Cerebellar nuclear complex (tissue), 1 donor: ENCODE measurements at regions not wholly inside any gene's neighbourhood (a gene's known extent, or its start where the extent isn't known, plus 50 kb on each side); places are given as distances from the start of the nearest gene placed in this dataset.
A peak's percentile ranks its signal among the peaks of the same experiment; 100 is the strongest.

Source experiments
- DNase-seq, 2 experiments: peaks; one replicate each; lab custom pipeline; 2025; lab: John Stamatoyannopoulos, UW

DNA sequence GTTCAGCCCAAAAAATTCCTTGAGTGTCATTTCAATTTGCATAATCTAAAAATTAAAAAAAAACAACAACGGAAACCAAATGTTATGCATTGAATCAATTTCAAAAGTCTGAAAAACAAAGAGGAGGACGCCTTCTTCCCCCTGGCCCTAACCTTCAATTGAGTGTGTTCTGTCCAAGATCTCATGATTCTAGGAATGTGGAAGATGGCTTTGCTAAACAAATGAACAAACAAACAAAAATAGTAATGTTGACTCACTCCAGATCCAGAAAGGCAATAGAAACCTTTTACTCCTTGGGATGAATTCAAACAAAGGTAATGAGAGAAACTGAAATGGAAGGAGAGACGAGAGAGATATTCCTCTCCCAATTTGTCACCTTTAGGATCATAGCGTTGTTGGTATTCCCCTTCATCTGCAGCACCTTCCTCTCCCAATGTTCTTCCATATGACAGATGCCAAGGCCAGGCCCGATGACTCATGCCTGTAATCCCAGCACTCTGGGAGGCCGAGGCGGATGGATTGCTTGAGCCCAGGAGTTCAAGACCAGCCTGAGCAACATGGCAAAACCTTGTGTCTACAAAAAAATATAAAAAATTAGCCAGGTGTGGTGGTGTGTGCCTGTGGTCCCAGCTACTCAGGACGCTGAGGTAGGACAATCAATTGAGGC lies 109.2 kb upstream of the ADGRF1 start:
- DNase-seq: no peak

DNA sequence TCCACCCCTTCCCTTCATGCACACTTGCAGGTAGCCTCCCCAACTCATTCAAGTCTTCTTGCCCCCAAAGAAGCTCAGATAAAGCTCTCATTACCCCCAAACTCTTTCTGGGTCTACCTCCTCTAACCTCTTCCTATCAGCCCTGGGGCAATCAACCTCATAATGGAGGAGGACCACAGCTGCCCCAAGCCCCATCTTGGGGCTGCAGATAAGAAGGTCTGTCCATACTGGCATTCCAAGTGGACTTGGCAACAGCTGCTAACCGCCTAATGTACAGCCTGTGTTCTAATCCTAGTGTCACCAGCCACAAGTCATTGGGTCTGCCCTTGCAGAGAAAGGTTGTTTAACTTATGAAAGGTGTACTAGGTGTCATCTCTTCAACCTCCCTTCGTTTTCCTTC lies 107.4 kb upstream of the ADGRF1 start:
- DNase-seq: no peak

DNA sequence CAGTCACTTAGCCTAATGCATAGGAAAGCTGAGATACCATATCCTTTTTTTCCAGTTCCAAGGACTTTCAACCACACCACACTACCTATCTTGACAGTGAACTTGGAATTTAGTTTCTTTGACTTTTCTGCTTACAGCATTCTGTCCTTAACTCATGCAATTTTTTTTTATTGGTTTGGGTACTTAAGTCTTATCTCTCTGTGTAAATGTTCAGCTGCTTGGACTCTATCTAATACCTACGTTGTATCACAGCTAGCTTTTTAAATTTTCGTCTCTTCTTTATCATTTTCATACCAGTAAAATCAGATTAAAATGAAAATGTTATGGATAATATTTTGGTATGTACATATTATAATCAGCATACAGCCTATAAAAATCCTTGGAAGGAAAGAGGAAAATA lies 106.9 kb upstream of the ADGRF1 start:
- no peak for DNase-seq

- no peak for DNase-seq
Observed at GRCh38 chr6:47147836-47148344, 105.8 kb upstream of the ADGRF1 start.

DNA sequence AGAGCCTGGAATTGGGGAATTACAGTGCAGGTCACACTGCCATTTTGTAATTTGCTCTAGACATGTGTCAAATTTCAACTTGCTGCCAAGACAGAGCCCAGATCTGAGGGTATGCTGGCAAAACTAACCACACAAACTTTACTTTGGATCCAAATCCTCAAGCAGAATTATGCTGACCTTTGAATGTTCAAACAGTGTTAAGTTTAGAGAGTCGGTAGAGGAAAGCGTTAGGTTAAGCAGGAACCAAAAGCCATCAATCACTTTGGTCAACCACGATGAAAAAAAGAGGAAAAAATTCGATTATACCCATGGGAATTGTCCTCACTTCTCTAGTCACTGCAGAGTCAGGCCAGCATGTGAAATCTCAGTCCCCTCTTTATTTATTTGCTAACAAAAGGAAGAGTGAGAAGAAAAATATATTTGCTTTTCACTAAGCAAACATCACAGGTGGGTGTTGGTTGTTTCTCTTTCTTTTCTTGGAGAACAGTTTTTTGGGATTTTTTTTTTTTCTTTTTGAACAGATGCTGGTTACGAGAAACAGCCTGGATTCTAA lies 105.1 kb upstream of the ADGRF1 start:
- no peak for DNase-seq

DNA sequence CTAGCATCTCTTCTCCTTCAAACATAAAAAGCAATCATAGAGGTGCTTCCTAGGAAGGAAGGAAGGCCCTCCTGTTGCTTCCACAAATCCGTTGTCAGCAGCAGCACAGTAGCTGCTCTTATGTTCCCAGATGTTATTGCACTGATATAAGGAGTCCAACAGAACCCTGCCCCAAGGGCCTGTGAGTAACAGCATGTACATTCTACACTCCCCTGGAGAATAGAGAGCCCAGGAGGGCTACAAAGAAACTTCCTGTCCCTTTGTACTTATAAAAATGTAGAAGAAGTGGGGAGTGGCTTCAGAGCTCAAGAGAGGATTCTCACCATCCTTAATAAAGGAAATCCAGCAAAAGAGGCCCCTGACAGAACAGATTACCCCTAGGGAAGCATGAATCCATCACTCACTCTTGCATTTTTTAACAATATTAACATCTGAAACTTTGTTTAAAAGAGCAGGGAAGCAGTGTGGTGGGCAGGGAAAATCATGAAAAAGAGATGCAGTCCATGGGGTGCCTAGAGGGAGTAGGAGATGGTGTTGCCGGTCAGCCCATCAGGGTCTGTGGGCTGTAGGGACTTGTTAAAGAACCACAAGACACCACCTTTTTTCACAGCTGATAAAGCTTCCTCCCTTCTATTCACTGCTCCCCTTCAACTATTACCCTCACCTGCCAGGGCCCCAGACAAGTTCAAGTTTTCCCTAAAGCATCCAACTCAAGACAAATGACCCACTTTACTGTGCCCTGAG lies 104.5 kb upstream of the ADGRF1 start:
- no peak for DNase-seq

GRCh38 chr6:47145212-47145611 lies 103.1 kb upstream of the ADGRF1 start:
- DNase-seq: no peak

DNA sequence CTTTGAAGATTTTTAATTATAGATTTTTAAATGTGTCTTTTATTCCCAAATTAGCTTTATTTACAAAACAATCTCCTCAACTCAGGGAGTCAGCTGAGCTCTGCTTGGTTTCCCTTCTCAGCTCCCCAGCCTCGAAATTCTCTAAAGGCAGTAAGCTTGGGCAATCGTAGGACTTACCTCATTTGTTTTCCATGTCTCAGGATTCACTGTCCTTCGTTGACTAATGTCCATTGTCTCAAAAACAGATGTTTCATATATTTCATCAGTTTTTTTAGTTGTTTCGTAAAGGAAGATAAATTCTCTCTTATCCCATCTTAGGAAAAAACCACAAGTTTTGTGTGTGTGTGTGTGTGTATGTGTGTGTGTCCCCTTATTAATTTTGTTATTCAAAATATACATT lies 102.2 kb upstream of the ADGRF1 start:
- no peak for DNase-seq

DNA sequence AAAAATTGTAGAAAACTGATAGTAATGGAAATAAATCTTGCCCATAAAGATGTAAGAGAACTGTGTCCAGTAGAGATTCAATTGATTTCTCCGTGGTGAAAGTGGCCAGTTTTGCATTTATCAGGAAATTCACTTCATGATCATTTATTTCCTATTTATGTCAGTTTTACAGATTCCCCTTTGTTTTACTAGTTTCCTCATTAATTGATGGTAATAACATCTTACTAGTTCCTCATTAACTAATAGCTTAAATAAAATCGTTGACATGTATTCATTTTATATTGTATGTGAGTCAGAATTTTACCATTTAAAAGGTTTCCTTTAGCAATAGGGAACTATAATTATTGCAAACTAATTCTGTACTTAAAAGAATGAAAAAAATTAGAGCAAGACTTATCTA lies 99.8 kb upstream of the ADGRF1 start:
- no peak for DNase-seq

- DNase-seq: no peak
Observed at GRCh38 chr6:47141171-47141570, 99.0 kb upstream of the ADGRF1 start.

DNA sequence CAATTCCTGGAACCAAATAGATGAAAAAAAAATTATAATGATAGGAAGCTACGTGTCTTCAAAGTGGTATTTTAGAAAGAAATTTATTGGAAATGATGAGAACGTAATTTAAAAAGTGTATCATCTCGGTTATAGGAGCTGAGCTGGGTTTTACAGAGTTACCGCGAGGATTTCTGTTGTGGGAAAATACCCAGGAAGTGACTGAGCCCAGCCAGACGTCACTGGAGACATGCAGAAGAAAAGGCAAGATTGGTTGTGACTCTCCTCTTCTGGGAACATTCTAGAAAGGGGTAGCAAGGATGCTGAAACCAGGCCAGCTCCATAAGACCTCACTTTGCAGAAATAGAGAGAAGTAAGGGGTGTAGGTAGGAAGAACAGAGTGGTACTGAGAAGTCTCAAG lies 95.9 kb upstream of the ADGRF1 start:
- no peak for DNase-seq

GRCh38 chr6:47137073-47137472 lies 94.9 kb upstream of the ADGRF1 start:
- no peak for DNase-seq

DNA sequence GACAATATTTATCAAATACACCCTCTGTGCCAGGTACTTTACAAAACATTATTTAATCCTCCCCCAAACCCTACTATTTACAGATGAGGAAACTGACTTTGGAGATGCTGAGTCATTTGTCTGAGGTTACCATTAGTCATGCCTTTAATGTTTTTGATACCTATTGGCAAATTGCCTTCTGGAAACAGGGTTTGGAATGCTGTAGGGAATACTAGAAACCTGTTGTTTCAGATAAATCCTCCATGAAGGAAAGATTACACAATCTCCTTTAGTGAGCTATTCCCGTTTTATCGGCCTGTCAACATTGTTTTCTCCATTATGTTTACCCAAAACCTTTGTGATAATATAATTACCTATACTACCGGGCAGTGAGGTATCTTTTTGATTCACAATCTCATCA lies 93.6 kb upstream of the ADGRF1 start:
- DNase-seq: no peak

DNA sequence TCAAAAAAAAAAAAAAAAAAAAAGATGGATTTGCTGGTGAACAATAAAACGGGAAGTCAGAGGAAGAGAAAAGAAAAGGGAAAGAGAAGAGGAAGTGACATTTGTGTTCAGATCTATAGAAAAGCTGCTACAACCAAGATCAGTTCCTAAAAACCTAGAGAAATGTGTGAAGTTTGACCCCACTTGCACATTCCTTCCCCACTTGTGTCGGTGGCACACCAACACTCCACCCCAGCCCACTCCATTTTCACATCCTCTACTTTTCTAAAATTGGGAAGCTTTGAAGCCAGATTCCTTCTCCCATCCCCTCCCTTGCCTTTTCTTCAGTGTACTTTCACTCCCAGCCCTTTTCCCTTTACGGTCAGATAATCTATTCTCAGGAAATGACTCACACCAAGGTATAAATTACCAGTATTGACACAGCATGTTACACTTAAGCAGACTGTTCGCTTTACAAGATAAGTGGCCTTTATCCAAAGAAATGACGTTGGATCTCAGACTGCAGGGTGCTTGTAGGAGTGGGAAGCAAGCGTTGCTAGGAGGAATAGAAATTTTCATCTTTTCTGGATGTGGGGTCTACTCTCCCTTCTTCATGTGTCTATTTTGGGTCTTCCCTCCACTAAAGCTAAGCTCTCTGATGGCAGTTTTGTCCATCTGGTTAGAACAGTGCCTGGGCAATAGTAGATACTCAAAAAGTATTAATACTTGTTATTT lies 92.5 kb upstream of the ADGRF1 start:
- no peak for DNase-seq

- no peak for DNase-seq
Observed at GRCh38 chr6:47133230-47134000, 91.3 kb upstream of the ADGRF1 start.

- DNase-seq: no peak
Observed at GRCh38 chr6:47132724-47133123, 90.6 kb upstream of the ADGRF1 start.

- DNase-seq: no peak
Observed at GRCh38 chr6:47131773-47132172, 89.6 kb upstream of the ADGRF1 start.

GRCh38 chr6:47130086-47130485 lies 88.0 kb upstream of the ADGRF1 start:
- DNase-seq: peak in 1 of 2 experiments; percentile 58

- DNase-seq: no peak
Observed at GRCh38 chr6:47129129-47129528, 87.0 kb upstream of the ADGRF1 start.

- no peak for DNase-seq
Observed at GRCh38 chr6:47126647-47127391, 84.7 kb upstream of the ADGRF1 start.

GRCh38 chr6:47118611-47119010 lies 76.5 kb upstream of the ADGRF1 start:
- DNase-seq: no peak
